Hepatocyte (in vitro differentiated cells): ENCODE measurements at regions not wholly inside any gene's neighbourhood (a gene's known extent, or its start where the extent isn't known, plus 50 kb on each side); places are given as distances from the start of the nearest gene placed in this dataset.

Source experiments
- CTCF ChIP-seq: fragments of 200-600 bp; sonication (generic); IDR thresholded peaks from 2 replicates; pipeline ENCODE4 v1.5.1; 2016; ENCODE audit warnings: antibody characterized with exemption, mild to moderate bottlenecking; ENCODE audit not compliant: poor library complexity
- EZH2 ChIP-seq: fragments of 200-600 bp; sonication (generic); IDR thresholded peaks from 2 replicates; pipeline ENCODE4 v1.6.1; 2016; ENCODE audit warnings: antibody characterized with exemption, mild to moderate bottlenecking, borderline replicate concordance

DNA sequence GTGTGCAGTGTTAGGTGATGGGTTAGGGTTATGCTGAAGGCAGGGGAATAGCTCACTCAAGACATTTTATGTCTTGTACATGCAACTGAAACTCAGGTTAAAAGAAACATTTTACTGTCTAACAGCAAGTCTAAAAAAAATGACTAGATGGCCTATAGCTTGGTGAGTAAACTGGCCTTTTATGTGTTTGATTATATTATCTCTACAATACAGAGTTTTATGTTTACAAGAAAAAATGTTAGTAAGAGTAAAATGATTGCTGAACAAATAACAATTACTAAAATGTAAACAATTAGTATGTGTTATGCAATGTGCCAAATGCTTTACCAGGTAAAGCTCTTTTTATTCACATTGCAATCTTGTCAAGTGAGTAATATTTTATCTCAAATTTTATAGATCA lies 1039.6 kb downstream of the ROBO2 start:
- TF ChIP-seq EZH2 (no peak), CTCF (no peak)
